ENCODE measurements at regions not wholly inside any gene's neighbourhood (a gene's known extent, or its start where the extent isn't known, plus 50 kb on each side); places are given as distances from the start of the nearest gene placed in this dataset.
A peak's percentile ranks its signal among the peaks of the same experiment; 100 is the strongest.

DNA sequence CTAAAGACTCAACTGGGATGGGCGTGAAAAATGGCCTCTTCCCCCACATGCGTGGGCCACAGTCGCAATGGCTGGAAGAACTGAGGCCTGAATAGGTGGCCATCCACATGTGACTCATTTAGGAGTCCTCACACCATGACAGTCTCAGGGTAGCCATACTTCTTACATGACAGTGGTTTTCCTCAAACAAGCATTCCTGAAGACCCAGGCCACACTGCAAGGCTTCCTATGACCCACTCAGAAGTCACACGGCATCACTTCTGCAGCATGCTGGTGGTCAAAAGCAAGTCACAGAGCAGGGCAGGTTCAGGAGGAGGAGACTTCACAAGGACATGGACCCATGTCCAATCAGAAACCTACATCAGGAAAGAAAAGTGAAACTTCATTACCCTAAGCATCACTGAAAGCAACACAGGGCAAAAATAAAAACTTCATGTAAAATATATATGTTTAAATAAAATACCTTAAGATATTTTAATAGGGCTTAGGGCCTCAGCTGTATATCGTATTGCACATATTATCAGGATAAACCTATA, 257.1 kb downstream of the OPA1 start:
- no peak for DNase-seq (ENCODE audit: low read depth in 2 of 2)

DNA sequence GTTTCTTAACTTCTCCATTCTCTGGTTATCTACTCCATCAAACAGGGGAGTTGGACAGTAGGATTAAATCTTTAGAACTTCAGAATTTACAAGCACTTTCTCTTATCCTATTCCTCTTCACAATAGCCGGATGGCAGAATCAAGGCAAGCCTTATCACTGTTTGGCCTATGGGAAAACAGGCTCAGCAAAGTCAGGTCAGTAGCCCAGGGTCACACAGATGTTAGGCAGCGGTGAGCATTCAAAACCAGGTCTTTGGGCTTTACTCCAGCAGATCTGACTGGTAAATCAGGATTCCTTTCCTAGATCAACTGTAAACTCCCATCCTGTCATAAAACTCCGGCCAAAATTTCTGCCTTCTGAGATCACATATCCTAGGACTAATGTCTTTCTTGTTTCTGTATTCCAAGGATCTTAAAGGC, 258.4 kb downstream of the OPA1 start:
- DNase-seq (ENCODE audit: low read depth in 2 of 2): no peak

DNA sequence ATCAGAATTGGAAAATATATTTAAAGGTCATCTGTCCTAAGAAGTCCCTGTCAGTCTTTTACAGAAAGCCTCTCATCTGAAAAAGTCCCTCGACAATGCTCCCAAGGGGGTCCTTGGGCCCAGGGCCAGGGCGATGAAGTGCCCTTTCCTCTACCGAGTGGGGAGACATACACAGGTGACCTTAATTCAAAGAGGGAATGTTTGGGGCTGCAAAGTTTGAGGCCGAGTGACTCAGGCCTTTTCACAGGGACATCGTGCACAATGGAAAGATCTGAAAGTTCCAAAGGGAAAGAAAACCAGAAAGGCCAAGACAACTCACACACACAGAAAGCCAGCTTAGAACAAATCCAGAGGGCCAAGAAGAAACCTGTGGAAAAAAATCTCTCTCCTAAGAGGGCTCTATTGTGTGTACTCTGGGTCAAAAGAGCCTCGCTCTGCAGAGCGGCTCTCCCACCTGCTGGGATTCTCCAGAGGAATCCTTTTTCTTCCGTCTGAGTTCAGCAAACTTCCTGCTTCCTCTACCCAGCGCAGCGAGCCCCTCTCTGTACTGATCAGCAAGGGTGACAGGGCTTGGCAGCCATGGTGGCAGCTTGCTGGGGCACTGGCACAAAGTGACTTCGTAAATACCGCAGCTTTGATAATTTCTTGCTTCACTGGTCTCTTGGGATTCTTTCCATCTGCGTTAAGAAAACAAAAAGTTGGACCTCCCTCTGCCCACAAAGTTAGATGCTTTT, 259.1 kb downstream of the OPA1 start:
- no peak for DNase-seq (ENCODE audit: low read depth in 2 of 2)

DNA sequence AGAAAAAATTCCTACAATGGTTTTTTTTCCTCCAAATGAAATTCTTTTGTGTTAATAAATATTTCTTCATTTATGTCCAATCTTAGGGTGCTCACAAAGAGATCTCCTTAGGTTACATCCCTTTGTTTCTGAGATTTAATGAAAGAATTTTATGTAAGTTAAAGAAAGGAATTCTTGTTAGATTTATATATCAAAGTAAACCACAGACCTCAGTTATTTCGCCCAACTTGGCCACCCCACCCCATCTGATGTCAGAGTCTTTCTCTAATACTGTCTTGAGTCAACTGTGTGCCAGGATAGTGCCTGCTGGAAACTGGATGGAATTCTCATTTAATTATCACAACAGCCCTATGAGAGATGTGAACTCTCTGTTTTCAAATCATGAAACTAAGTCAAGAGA, 259.9 kb downstream of the OPA1 start:
- no peak for DNase-seq (ENCODE audit: low read depth in 2 of 2)

DNA sequence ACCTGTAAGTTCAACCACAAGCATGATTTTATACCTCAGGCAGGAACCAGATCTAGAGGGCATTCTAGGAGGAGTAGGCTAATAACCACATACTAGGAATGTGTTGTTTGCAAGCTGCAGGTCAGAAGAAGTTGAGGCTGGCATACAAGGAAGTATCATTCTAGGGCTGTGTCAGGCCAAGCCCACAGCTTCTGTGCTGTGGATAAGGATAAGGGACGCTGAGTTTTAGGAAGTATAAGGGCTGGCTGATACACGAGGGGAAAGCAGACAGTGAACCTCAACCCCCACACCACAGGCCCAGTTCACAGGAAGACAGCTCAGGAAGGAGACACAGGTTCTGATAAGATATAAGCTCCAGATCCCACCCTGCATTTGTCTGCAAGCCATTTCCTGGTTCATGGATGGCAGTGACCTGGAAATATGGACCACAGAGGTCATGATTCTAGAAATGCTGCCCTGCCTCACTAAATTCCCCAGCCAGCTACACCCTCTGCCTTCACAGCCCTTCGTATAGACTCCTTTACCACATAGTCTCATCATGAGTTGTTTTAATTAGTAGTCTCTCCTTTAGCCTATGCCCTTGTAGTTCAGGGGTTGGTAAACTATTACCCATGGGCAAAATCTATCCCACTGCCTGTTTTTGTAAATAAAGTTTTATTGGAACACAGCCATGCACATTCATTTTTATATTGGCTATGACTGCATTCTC, 260.7 kb downstream of the OPA1 start:
- DNase-seq (ENCODE audit: low read depth in 2 of 2): no peak

DNA sequence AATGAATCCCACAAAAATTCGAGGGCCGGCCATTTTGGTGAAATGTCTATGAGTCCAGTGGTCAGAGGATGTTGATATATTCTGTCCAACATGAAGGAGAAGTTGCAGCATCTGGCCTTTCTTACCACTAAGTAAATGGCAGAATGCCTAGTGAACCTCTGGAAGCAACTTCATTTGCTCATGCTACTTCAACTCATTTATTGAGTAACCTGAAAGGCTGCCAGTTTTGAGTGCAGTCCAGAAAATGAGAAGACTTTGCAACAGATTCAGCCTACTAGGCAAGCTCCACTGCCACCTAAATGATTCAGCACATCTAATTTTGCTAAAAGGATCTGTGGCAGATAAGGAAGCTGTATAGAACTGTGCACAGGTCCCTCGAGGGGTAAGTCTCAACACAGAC, 265.0 kb downstream of the OPA1 start:
- DNase-seq (ENCODE audit: low read depth in 2 of 2): no peak

DNA sequence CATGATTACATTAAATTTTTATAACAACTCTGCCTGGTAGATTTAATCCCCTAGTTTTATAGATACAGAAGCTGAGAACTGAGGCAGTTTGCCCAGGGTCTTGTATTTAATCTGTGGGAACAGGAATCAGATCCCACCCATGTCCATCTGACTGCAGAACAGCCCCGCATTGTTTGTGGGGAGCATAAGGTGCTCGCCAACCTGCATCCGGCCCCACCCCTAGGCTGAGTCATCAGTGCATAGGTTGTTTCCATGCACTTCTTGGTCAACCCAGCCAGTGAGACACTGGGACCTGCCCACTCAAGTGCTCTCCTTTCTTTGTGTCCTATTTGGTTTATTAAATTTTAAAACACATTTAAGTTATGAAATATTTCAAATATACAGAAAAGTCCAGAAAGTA, 266.2 kb downstream of the OPA1 start:
- DNase-seq (ENCODE audit: low read depth in 2 of 2): no peak

DNA sequence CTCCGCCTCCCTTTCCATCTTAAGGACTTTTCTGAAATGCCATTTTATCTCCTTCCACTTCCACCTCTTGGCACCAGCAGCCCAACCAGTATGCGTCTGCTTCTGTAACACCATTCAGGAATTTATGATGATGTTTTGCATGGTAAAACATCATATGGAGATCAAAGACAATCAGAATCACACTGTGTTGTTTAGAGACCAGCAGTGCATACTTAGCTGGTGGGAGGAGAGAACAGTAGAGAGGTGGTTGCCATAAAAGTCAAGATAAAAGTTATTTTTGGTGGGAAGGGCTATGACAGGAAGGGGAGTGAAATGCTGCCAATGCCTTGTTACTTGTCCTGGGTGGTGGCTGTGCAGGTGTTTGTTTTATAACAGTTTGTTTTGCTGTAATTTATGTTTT, 268.0 kb downstream of the OPA1 start:
- DNase-seq (ENCODE audit: low read depth in 2 of 2): no peak

DNA sequence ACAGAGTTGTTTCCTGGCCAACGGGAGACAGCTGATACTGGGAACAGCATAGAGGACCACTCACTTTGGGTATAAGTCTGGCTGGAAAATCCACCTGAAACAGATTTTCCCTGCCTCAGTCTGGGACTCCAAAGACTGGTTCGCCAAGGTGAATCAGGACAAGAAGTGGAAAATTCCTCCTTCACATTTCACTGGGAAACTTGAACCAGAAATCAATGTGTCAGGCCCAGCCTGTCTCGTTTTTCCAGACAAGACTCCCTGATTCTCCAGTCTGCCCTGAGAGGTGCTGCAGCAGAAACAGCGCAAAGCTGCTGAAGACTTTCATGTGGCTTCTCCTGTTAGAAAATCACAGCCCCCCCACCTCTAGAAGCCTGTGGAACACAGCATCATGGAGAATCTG, 269.8 kb downstream of the OPA1 start:
- no peak for DNase-seq (ENCODE audit: low read depth in 2 of 2)

DNA sequence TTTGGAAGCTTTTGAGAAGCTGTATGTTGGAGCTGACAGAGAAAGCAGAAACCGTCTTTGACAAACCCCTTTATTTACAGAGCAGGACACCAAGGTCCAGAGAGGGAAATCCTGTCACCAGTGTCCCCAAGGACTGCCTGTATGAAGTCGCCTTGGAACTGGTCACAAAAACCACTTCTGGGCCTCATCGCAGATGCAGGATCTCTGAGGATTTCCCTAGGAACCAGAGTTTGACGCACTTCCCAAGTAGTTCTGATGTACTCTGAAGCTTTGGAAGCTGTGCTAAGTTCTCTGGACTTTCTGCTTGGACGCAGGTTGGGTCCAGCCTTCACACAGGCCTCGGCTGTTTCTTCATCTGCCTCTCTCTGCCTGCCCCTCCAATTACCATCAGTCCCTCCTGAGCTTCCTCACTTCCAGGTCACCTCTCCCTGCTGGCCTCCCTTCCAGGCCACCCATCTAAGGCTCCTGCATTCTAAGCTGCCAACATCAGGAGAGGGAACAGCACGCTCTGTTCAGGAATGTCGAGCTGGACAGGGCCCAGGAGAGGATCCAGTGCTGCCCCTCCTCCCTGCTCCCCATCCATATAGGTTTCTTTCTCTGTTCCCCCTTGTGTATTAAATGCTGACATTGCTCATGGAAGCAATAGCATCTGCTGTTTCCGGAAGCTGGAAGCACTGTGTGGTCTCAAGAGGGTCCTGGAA, 270.8 kb downstream of the OPA1 start:
- no peak for DNase-seq (ENCODE audit: low read depth in 2 of 2)

DNA sequence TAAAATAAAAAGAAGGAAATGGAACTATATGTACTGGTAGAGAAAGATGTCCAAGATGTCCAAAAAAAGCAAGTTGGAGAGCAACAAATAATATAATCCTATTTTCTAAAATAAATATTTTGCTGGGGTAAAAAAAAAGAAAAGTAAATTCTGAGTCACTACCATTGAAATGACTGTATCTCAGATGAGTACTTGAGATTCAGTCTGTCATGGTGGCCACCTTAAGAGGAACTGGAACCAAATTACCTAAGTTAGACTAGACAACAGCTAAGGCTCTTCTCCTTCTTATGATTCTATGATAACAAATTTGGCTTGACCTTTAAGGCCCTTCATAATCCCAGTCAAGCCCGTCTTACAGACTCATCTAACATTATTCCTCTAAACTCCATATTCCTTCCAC, 270.6 kb upstream of the HES1 start:
- DNase-seq (ENCODE audit: low read depth in 2 of 2): no peak

DNA sequence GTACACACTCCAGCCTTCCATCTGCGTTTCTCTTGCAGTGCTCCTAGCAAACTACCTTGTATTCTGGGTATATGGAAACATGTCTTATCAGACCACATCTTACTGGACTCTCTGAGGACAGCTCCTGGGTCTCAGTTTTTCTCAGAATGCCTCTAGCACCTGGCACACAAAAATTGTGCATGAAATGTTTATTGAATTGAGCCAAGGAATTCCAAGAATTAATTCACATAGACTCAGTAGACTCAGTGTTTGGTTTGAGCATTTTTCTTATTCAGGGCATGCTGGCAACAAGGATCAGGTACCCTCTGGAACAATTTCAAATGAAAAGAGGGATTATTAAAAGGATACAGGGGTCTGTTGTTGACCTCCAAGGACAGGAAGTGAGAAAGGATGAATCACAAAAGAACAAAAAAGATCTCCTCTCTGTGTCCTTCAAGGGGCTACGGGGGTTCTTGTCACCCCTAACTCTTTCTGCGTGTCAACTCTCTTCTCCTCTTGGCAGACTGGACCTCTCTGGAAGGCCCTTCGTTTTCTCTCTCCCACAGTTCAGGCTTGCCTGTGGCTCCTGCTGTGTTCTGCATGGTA, 270.0 kb upstream of the HES1 start:
- no peak for DNase-seq (ENCODE audit: low read depth in 2 of 2)

DNA sequence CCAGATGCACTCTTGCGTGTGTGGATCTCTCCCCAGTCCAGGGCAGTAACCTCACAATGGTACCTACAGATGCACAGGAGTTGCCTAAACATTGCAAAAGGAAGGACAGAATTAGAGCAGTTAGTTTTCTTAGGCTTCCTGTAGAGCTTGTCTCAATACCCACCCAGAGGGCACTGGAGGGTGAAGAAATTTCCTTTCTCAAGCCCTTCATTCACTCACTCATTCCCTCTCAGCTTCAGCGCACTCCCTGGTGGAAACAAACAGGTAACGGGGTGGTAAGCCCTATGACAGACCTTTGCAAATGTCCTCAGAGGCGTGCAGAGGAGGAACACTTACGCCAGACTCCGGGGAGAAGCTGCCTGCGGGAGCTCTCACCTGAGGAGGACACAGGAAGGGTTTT, 267.4 kb upstream of the HES1 start:
- no peak for DNase-seq (ENCODE audit: low read depth in 2 of 2)

DNA sequence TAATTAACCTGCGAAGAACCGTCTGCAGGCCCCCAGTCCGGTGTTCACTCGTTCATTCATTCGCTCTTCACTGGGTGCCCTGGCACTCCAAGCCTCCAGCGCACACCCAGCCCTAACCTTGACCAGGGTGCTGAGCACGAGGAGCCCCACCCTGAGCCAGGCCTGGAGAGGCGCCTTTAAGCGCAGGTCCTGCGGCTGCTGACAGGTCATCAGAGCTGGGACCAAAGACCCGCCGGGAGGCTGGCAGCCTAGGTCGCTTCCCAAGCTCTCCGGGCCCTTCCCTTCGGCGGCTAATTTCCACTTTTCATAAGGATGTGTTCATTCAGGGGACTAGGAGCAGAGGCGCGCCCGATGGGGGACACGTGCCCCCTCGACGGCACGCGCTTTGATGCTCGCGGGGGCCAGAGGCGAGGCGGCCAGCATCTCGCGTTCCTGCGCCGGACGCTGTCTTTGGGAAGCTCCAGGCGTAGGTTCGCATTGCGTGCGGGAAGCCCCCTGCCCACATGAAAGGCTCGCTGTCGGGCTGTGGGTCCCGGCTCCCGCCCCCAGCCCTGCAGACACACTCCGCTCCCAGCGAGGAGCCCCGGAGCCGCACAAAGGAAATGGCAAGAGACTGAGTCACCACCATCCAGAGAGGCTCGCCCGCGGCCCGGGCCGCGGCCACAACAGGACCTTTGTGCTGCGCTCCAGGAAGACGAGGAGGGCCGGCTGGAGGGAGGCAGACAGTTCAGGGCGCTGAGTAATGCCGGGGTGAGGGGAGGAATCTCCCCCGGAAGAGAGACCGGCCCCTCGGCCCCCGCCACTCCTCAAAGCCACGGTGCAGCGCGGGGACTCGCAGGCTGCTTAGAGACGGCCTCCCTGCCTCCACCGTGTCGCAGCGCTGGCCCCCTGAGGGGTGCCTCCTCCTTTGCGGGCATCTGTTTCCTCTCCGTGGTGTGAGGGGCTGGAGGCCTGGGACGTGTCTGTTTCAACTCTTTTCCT, 266.4 kb upstream of the HES1 start:
- peak in 1 of 2 donors; percentile 2 for DNase-seq (ENCODE audit: low read depth in 2 of 2)

DNA sequence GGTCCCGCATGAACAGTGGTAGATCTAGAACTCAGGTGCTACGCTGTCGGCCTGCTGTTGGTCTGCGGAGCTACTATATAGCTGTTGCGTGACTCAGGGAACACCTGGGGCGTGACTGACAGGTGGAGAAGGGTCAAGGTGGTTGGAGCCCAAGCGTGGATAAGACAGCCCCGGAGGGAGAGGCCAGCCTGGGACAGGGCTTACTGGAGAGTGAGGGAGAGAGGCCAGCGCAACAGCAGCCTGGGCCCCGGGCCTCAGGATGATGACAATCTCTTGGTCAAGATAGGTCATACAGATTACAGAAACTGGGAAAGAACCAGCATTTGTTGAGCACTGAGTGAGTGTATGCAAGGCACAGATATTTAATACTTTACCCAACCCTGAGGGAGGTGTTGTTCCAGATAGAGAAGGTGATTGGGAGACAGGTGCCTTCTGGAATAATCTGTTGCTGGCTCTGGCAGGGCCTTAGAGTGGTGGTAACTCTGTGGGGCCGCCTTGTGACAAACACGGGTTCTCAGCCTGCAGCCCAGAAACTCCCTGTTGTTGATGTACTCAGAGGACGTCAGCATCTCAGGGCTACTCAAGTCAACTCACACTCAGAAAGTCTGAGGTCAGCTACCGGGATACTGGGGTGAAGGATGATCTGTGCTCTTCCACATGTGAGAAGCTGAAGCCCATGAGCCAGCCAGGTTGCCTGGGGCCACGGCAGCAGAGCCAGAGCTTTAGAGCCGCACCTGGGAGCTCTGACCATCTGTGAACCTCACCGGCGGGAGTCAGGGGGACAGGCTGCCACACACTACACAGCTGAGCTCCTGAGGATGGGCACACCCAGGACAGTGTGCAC, 265.4 kb upstream of the HES1 start:
- no peak for DNase-seq (ENCODE audit: low read depth in 2 of 2)

DNA sequence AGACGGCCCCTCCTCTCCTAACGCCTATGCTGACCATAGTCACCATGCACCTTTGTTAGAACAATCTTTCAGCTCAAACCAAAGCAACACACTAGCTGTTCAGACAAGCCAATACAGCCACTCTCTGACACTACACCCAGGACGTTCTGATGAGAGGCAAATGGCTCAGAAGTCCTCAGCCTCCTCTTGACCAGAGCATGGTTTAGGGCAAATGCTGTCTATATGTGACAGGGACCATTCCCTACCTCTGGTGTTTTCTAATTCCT, 264.8 kb upstream of the HES1 start:
- DNase-seq (ENCODE audit: low read depth in 2 of 2): no peak

DNA sequence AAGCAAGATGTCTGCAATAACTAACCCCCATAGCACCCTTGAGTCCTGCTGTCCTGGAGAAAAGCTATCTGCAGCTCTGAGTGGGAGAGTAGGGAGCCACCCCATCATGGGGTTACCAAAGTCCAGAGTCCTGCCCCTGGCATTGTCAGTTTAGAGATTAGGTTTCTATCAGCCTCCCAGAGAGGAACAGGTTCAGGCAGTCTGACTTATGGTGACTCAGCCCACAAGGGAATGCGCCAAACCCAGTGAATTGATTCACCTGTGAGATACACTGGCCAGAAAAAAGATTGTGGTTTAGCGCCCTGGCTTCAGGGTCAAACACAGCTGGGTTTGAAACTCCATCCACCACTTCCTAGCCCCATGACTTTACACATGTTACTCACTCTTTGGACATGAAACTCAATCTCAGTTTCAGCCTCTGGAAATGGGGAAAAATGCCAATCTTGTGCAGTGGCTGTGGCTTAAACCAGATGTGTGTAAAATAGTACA, 263.6 kb upstream of the HES1 start:
- DNase-seq (ENCODE audit: low read depth in 2 of 2): no peak

DNA sequence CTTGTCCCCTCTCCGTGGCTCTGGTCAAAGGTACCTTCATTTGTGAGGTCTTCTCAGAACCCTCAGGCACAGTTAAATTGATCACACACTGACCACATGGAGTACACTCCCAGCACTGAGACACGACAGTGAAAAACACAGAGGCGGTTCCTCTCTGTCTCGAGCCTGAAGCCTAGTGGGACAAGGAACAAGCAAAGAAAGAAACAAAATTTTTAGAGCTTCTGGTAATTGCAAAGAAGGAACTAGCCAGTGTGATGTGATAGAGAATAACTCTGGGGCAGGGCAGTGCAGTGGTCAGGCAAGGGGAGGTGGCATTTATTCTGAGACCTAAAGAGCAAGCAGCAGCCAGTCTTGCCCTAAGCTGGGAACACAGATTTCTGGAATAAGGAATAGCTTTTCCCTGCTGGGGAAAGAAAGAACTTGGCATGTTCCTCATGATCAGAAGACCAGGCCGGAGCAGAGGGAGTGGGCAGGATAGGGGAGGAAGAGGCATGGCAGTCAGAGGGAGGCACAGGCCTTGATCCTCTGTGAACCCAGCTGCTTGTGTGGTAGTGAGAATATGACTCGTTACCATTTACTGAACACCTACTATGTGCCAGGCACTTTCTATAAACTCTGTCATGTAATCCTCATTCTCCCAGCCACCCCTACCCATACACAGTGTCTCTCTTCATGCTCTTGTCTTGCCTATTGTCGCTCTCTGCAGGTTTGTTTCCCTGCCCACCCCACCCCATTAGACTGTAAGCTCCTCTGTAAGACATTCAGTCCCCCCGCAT, 262.3 kb upstream of the HES1 start:
- no peak for DNase-seq (ENCODE audit: low read depth in 2 of 2)

DNA sequence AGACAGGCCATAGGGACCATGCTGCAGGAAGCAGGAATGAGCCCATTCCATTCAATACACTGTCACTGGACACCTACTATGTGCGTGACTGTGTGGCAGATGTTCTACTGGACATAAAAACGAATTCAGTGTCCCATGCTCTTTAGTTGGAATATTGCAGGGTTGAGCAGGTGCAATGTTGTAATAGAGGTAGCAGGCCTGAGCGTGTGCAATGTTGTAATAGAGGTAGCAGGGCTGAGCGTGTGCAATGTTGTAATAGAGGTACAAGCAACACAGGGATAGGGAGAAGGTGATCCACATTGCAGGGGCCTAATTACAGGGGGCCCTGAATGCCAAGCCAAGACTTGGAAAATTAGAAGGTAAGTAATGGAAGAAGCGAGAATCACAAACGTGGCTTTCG, 261.4 kb upstream of the HES1 start:
- no peak for DNase-seq (ENCODE audit: low read depth in 2 of 2)
